ENCODE measurements at regions not wholly inside any gene's neighbourhood (a gene's known extent, or its start where the extent isn't known, plus 50 kb on each side); places are given as distances from the start of the nearest gene placed in this dataset.

DNA sequence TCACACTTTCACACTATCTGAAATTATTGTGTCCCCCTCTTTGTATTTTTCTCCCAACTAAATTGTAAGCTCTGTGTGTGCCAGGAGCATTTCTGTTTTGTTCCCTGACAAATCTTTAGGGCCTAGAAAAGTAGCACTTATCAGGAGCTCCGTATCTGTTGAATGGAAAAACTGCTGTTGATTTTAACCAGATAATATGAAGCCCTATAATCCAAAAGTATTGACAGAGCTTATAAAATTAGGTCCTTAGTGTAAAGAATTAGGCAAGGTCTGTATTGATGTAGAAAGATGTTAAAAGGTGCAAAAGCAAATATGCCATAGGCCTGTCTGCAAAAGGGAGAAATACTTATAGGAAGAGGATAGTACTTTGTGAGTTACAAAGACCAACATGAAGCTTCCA, 109.4 kb upstream of the ISL1 start:
- DNase-seq (ENCODE audit: low read depth), result no peak
- TF ChIP-seq, protein P1, sequence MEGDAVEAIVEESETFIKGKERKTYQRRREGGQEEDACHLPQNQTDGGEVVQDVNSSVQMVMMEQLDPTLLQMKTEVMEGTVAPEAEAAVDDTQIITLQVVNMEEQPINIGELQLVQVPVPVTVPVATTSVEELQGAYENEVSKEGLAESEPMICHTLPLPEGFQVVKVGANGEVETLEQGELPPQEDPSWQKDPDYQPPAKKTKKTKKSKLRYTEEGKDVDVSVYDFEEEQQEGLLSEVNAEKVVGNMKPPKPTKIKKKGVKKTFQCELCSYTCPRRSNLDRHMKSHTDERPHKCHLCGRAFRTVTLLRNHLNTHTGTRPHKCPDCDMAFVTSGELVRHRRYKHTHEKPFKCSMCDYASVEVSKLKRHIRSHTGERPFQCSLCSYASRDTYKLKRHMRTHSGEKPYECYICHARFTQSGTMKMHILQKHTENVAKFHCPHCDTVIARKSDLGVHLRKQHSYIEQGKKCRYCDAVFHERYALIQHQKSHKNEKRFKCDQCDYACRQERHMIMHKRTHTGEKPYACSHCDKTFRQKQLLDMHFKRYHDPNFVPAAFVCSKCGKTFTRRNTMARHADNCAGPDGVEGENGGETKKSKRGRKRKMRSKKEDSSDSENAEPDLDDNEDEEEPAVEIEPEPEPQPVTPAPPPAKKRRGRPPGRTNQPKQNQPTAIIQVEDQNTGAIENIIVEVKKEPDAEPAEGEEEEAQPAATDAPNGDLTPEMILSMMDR (IDR thresholded peaks at IDR 0.05; ENCODE audit: low read depth, low read length), result no peak
- TF ChIP-seq POLR2A (IDR thresholded peaks at IDR 0.05; ENCODE audit: extremely low read depth, insufficient read length) (no peak), MYC (IDR thresholded peaks at IDR 0.05; ENCODE audit: low read depth, low read length) (no peak)
- TF ChIP-seq, protein P2, sequence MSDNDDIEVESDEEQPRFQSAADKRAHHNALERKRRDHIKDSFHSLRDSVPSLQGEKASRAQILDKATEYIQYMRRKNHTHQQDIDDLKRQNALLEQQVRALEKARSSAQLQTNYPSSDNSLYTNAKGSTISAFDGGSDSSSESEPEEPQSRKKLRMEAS (IDR thresholded peaks at IDR 0.05; ENCODE audit: low read depth, low read length), result no peak
- no peak overlapping the region for H3K4me3 ChIP-seq (ENCODE audit: low read depth, low read length)

DNA sequence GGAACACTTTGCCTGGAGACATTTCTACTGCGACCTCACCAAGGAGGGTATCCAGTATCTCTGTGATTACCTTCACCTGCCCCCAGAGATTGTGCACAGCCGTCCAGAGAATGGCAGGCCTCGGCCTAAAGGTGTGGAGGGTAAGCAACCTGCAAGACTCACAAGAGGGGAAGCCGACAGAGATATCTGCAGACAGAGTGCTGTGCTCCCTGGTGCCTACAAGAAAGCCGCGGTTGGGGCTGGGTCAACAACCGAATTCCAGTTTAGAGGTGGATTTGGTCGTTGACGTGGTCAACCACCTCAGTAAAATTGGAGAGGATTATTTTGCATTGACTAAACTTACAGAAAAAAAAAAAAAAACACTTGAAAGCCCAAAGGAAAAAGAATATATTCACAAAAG, 107.8 kb upstream of the ISL1 start:
- H3K4me3 ChIP-seq (ENCODE audit: low read depth, low read length), result no peak overlapping the region
- TF ChIP-seq, protein P2 (IDR thresholded peaks at IDR 0.05; ENCODE audit: low read depth, low read length), result no peak
- TF ChIP-seq MYC (IDR thresholded peaks at IDR 0.05; ENCODE audit: low read depth, low read length), result no peak
- TF ChIP-seq POLR2A (IDR thresholded peaks at IDR 0.05; ENCODE audit: extremely low read depth, insufficient read length), result no peak
- DNase-seq (ENCODE audit: low read depth), result no peak

DNA sequence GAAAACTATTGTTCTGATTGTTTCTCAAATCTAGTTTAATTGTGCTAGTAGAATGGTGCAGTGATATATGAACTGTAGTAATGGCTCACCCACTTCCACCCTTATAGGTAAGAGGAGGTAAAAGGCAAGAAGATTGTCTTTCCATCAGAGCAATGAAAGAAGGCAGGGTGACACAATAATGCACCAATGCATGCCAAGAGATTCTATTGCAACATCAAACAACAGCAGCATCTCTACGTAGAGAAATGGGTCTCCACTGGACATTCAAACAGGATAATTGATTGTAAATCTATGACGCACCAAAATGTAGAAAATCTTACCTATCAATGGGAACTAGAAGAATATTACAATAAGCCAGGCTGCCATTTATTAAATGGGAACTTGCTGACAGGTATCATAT, 107.0 kb upstream of the ISL1 start:
- DNase-seq (ENCODE audit: low read depth), result no peak
- TF ChIP-seq POLR2A (IDR thresholded peaks at IDR 0.05; ENCODE audit: extremely low read depth, insufficient read length) (no peak), MYC (IDR thresholded peaks at IDR 0.05; ENCODE audit: low read depth, low read length) (no peak)
- TF ChIP-seq, protein P1 (IDR thresholded peaks at IDR 0.05; ENCODE audit: low read depth, low read length), result no peak
- TF ChIP-seq, protein P2 (IDR thresholded peaks at IDR 0.05; ENCODE audit: low read depth, low read length), result no peak
- no peak overlapping the region for H3K4me3 ChIP-seq (ENCODE audit: low read depth, low read length)

DNA sequence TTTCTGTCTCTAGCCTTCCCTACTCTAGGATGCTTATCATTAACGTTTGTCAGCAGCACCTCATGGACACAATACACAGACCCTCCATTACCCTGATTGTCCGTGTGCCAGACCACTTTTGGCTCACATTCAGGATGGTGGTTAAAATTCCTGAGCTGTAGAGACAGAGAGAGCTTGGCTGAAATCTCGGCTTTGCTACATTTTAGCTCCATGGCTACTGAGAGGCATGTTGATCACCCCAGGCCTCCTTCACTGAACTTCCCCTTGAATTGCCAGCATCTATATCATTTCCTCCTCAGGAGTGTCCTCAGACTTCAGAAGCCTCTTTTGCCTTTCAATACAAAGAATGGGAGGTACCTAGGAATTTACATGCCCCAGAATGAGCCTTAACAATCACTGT, 104.7 kb upstream of the ISL1 start:
- no peak for DNase-seq (ENCODE audit: low read depth)
- no peak overlapping the region for H3K4me3 ChIP-seq (ENCODE audit: low read depth, low read length)
- TF ChIP-seq, protein P2 (IDR thresholded peaks at IDR 0.05; ENCODE audit: low read depth, low read length), result no peak
- TF ChIP-seq, protein P1 (IDR thresholded peaks at IDR 0.05; ENCODE audit: low read depth, low read length), result no peak
- TF ChIP-seq MYC (IDR thresholded peaks at IDR 0.05; ENCODE audit: low read depth, low read length) (no peak), POLR2A (IDR thresholded peaks at IDR 0.05; ENCODE audit: extremely low read depth, insufficient read length) (no peak)

DNA sequence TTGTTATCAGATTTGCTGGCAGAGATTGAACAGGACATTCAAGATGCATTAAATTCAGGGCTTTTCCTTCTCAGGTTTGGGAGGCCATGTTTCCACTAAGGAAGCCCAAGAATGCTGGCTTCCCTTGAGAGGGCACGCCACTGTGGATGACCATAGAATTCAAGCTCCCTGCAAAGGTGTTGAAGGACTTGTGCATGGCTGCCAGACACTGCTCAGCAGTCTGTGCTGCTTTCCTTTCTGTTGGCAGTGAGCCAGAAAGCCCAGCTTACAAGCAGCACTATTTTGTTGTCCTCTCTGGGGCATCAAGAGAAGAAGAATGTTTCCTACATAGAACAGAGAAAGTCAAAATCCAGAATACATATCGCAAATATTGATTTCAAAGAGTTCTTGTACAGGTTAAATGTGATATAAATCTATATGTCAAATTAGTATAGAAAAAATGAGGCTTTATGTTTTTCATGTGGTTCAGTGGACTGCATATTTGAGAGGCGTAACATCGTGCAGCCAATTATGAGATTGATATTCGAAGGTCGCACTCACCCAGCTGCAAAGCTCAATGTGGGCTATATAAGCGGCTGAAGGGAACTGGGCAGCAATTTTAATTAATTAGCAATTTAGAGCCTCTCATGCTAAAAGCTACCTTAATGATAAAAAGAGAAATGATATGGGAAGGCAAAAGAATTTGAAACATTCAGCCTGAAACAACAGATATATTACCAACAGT, 103.1 kb upstream of the ISL1 start:
- TF ChIP-seq, protein P2 (IDR thresholded peaks at IDR 0.05; ENCODE audit: low read depth, low read length), result no peak
- TF ChIP-seq, protein P1 (IDR thresholded peaks at IDR 0.05; ENCODE audit: low read depth, low read length), result no peak
- TF ChIP-seq POLR2A (IDR thresholded peaks at IDR 0.05; ENCODE audit: extremely low read depth, insufficient read length) (no peak), MYC (IDR thresholded peaks at IDR 0.05; ENCODE audit: low read depth, low read length) (no peak)
- no peak overlapping the region for H3K4me3 ChIP-seq (ENCODE audit: low read depth, low read length)
- no peak for DNase-seq (ENCODE audit: low read depth)

DNA sequence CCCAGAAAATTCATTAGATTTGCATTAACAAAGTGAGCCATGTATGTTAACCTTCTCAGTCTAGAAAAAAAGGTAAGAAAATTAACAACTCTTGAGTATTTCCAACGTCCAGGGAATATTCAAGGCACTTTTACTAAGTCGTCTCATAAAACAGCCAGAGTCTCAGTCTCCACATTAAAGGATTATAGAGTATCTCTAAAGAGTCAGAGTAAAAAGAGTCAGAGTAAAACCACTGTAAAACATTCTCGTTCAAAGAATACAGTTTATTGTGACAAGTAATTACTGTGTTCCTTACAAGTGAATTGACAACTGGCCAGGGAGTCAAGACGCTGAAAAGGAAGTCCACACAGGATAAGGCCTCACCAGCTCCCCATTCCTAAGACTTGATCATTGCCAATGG, 97.2 kb upstream of the ISL1 start:
- TF ChIP-seq, protein P2 (IDR thresholded peaks at IDR 0.05; ENCODE audit: low read depth, low read length), result no peak
- TF ChIP-seq POLR2A (IDR thresholded peaks at IDR 0.05; ENCODE audit: extremely low read depth, insufficient read length) (no peak), MYC (IDR thresholded peaks at IDR 0.05; ENCODE audit: low read depth, low read length) (no peak)
- TF ChIP-seq, protein P1 (IDR thresholded peaks at IDR 0.05; ENCODE audit: low read depth, low read length), result no peak
- no peak for DNase-seq (ENCODE audit: low read depth)
- no peak overlapping the region for H3K4me3 ChIP-seq (ENCODE audit: low read depth, low read length)

Measured in NB4 (cell line).